ENCODE measurements at regions not wholly inside any gene's neighbourhood (a gene's known extent, or its start where the extent isn't known, plus 50 kb on each side); places are given as distances from the start of the nearest gene placed in this dataset.
"Not testable (repeated sequence)": the region's sequence is repeated elsewhere in the genome, so short reads cannot be mapped to it uniquely, and the experiment has no call there.

DNA sequence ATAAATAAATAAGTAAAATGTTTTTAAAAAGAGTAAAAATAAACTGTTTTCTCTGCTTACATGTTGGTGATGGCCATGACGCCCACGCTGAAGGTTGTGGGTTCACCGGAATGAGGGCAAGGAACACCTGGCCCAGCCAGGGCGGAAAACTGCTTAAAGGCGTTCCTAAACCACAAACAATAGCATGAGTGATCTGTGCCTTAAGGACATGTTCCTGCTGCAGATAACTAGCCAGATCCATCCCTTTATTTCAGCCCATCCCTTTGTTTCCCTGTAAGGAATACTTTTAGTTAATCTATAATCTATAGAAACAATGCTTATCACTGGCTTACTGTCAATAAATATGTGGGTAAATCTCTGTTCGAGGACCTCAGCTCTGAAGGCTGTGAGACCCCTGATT is 63.3 kb upstream of the CEP78 start:
- not testable (repeated sequence) for H3K9me3 ChIP-seq (ENCODE audit: control insufficient read depth in 1 of 2, low read length in 2 of 2); H3K27ac ChIP-seq (ENCODE audit: low read length); H3K36me3 ChIP-seq (ENCODE audit: control insufficient read depth in 1 of 2, insufficient read depth in 2 of 2, low read length in 2 of 2); H3K4me1 ChIP-seq (ENCODE audit: control insufficient read depth in 1 of 2, insufficient read depth in 2 of 2, low read length in 2 of 2); H3K4me3 ChIP-seq (ENCODE audit: low read depth in 1 of 2, low read length in 2 of 2); H3K27me3 ChIP-seq (ENCODE audit: low read depth, low read length)

DNA sequence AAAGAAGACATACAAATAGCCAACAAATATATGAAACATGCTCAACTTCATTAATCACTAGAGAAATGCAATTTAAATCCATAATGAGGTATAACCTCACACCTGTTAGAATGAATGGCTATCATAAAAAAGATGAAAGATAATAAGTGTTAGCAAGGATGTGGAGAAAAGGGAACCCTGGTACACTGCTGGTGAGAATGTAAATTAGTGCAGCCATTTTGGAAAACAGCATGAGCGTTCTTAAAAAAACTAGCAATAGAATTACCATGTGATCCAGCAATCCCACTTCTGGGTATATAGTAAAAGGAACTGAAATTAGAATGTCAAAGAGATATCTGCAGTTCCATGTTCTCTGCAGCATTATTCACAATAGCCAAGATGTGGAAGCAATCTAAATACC is 64.2 kb upstream of the CEP78 start:
- Histone ChIP-seq H3K4me3 (ENCODE audit: low read depth in 1 of 2, low read length in 2 of 2) (no peak overlapping the region), H3K27ac (ENCODE audit: low read length) (no peak overlapping the region), H3K36me3 (ENCODE audit: control insufficient read depth in 1 of 2, insufficient read depth in 2 of 2, low read length in 2 of 2) (no peaks in the 10 kb centered on the region), H3K9me3 (ENCODE audit: control insufficient read depth in 1 of 2, low read length in 2 of 2) (no peaks in the 10 kb centered on the region), H3K4me1 (ENCODE audit: control insufficient read depth in 1 of 2, insufficient read depth in 2 of 2, low read length in 2 of 2) (no peaks in the 10 kb centered on the region), H3K27me3 (ENCODE audit: low read depth, low read length) (no peaks in the 10 kb centered on the region)

DNA sequence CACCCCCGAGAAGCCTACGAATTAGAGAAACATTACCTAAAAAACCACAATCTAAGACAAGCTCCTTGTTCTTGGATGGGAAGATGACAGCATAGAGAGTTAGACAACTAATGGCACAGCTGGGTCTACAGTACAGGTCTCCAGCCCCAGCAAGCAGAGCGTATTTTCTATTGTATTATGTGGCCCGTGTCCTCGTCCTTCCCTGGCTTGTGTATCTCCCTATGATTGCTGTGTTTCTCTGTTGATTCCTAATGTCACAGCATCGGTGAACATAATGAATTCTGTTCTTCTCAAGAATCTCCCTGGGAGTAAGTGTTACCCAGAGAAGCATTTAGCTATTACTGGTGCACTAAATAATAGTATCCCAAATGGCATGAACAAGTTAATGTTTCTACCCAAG is 66.8 kb upstream of the CEP78 start:
- Histone ChIP-seq H3K36me3 (ENCODE audit: control insufficient read depth in 1 of 2, insufficient read depth in 2 of 2, low read length in 2 of 2) (no peaks in the 10 kb centered on the region), H3K4me3 (ENCODE audit: low read depth in 1 of 2, low read length in 2 of 2) (no peak overlapping the region), H3K4me1 (ENCODE audit: control insufficient read depth in 1 of 2, insufficient read depth in 2 of 2, low read length in 2 of 2) (no peaks in the 10 kb centered on the region), H3K27ac (ENCODE audit: low read length) (no peak overlapping the region), H3K27me3 (ENCODE audit: low read depth, low read length) (no peaks in the 10 kb centered on the region), H3K9me3 (ENCODE audit: control insufficient read depth in 1 of 2, low read length in 2 of 2) (no peaks in the 10 kb centered on the region)

DNA sequence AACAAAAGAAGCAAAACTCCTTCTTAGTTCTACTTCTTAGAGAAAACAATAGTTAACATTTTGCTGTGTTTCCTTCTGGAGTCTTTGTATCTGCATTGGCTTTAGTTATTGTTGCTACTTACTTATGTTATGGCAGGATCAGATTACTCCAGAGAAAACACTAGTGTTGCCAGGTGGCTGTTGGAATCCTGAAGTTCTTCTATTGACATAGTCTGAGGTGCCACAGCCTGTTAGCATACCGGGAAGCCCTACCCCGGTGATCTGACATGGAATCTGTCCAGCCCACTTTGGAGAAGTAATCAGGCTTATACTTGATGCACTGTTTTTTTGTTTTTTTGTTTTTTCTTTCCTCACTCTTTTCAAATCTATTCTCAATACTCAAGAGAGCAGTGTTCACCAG is 68.5 kb upstream of the CEP78 start:
- no peak overlapping the region for H3K4me3 ChIP-seq (ENCODE audit: low read depth in 1 of 2, low read length in 2 of 2)
- peaks cover 0 to 4% of the 10 kb centered on the region in 2 donors for H3K9me3 ChIP-seq (ENCODE audit: control insufficient read depth in 1 of 2, low read length in 2 of 2)
- H3K27ac ChIP-seq (ENCODE audit: low read length), result no peak overlapping the region
- no peaks in the 10 kb centered on the region for H3K36me3 ChIP-seq (ENCODE audit: control insufficient read depth in 1 of 2, insufficient read depth in 2 of 2, low read length in 2 of 2)
- no peaks in the 10 kb centered on the region for H3K27me3 ChIP-seq (ENCODE audit: low read depth, low read length)
- no peaks in the 10 kb centered on the region for H3K4me1 ChIP-seq (ENCODE audit: control insufficient read depth in 1 of 2, insufficient read depth in 2 of 2, low read length in 2 of 2)

DNA sequence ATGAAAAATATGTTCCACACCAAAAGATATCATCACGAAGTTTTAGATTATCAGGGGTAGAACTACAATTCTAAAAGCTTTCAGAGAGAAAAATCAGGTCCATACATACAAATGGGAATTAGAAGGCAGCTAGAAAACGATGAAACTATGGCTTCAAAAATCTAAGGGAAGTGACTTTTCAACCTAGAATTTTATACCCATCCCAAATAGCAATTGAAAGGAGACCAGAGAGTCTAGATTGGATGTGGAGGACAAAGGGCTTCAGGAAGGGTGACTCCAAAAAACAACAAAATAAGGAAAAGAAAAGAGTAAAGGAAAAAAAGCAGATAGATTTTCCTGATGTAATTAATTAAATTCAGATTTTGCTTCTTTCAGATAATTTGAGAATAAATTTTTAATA is 72.0 kb upstream of the CEP78 start:
- peaks cover 0 to 4% of the 10 kb centered on the region in 2 donors for H3K9me3 ChIP-seq (ENCODE audit: control insufficient read depth in 1 of 2, low read length in 2 of 2)
- H3K27me3 ChIP-seq (ENCODE audit: low read depth, low read length), result no peaks in the 10 kb centered on the region
- no peaks in the 10 kb centered on the region for H3K36me3 ChIP-seq (ENCODE audit: control insufficient read depth in 1 of 2, insufficient read depth in 2 of 2, low read length in 2 of 2)
- no peaks in the 10 kb centered on the region for H3K4me1 ChIP-seq (ENCODE audit: control insufficient read depth in 1 of 2, insufficient read depth in 2 of 2, low read length in 2 of 2)
- no peak overlapping the region for H3K4me3 ChIP-seq (ENCODE audit: low read depth in 1 of 2, low read length in 2 of 2)
- H3K27ac ChIP-seq (ENCODE audit: low read length), result no peak overlapping the region

DNA sequence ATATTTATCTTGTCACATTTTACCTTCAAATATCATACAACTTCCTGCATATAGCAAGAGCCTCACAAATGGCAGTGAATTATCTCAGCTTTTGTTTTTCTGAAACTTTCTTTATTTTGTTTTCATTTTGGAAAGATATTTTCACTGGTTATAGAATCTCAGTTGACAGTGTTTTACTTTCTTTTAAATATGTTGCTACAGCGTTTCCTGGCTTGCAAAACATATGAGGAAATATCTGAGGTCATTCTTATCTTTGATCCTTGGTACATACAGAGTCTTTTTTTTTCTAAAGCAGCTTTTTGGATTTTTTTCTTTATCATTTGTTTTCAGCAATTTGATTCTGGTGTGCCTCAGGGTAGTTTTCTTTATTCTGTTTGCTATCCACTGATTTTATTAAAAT is 77.6 kb upstream of the CEP78 start:
- Histone ChIP-seq H3K27ac (ENCODE audit: low read length) (no peak overlapping the region), H3K9me3 (ENCODE audit: control insufficient read depth in 1 of 2, low read length in 2 of 2) (peaks cover 0 to 2% of the 10 kb centered on the region in 2 donors), H3K27me3 (ENCODE audit: low read depth, low read length) (no peaks in the 10 kb centered on the region), H3K4me1 (ENCODE audit: control insufficient read depth in 1 of 2, insufficient read depth in 2 of 2, low read length in 2 of 2) (no peaks in the 10 kb centered on the region), H3K36me3 (ENCODE audit: control insufficient read depth in 1 of 2, insufficient read depth in 2 of 2, low read length in 2 of 2) (no peaks in the 10 kb centered on the region), H3K4me3 (ENCODE audit: low read depth in 1 of 2, low read length in 2 of 2) (no peak overlapping the region)

DNA sequence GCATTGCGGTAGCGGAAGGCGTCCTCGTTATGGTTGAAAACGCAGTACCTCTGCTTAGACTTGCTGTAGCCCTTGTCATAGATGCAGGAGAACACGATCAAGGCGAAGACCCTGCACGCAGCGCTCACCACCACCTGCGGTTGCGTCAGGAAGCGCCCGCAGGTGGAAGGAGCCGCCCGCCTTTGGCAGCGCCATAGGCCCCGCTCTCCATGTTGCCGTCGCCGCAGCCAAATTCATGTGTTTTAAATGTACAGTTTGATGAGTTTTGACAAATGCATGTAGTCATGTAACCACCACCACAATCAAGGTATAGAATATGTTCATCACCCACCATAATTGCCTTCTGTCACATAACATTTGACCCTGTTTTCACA is 84.9 kb upstream of the CEP78 start:
- Histone ChIP-seq H3K4me3 (ENCODE audit: low read depth in 1 of 2, low read length in 2 of 2) (no peak overlapping the region), H3K27me3 (ENCODE audit: low read depth, low read length) (no peaks in the 10 kb centered on the region), H3K27ac (ENCODE audit: low read length) (no peak overlapping the region), H3K4me1 (ENCODE audit: control insufficient read depth in 1 of 2, insufficient read depth in 2 of 2, low read length in 2 of 2) (no peaks in the 10 kb centered on the region), H3K9me3 (ENCODE audit: control insufficient read depth in 1 of 2, low read length in 2 of 2) (peaks cover 0 to 2% of the 10 kb centered on the region in 2 donors), H3K36me3 (ENCODE audit: control insufficient read depth in 1 of 2, insufficient read depth in 2 of 2, low read length in 2 of 2) (no peaks in the 10 kb centered on the region)

DNA sequence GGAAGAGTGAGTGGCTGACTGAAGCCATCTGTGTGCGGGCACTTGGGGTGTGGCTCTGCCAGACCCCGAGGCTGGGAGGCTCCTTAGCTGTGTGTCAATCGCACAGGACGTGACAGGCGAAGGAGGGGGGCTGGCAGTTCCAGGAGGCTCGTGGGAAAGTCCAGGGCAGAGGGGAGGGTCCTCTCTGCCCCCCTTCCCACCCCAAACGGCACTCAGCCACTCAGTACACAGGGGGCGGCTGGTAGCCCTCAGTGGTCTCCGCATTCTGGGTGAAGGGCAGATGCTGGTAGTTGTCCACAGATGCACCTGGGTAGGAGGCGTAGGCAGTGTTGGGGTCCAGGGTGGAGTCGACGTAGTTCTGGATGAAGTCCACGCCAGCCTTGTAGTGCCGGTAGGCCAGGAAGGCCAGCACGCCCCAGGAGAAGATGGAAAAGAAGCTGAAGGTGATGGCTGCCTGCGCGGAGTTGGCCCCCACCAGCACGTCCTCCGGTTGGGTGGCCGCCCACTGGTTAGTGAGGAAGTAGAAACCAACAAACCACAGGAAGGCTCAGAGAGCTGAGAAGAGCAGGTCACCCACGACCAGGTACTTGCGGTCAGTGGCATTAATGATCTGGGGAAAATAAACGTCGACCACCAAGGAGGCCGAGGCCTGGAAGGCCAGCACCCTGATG is 85.4 kb upstream of the CEP78 start:
- Histone ChIP-seq H3K27me3 (ENCODE audit: low read depth, low read length) (no peaks in the 10 kb centered on the region), H3K36me3 (ENCODE audit: control insufficient read depth in 1 of 2, insufficient read depth in 2 of 2, low read length in 2 of 2) (no peaks in the 10 kb centered on the region), H3K27ac (ENCODE audit: low read length) (no peak overlapping the region), H3K4me3 (ENCODE audit: low read depth in 1 of 2, low read length in 2 of 2) (no peak overlapping the region), H3K9me3 (ENCODE audit: control insufficient read depth in 1 of 2, low read length in 2 of 2) (peaks cover 0 to 2% of the 10 kb centered on the region in 2 donors), H3K4me1 (ENCODE audit: control insufficient read depth in 1 of 2, insufficient read depth in 2 of 2, low read length in 2 of 2) (peaks cover 0 to 1% of the 10 kb centered on the region in 2 donors)

DNA sequence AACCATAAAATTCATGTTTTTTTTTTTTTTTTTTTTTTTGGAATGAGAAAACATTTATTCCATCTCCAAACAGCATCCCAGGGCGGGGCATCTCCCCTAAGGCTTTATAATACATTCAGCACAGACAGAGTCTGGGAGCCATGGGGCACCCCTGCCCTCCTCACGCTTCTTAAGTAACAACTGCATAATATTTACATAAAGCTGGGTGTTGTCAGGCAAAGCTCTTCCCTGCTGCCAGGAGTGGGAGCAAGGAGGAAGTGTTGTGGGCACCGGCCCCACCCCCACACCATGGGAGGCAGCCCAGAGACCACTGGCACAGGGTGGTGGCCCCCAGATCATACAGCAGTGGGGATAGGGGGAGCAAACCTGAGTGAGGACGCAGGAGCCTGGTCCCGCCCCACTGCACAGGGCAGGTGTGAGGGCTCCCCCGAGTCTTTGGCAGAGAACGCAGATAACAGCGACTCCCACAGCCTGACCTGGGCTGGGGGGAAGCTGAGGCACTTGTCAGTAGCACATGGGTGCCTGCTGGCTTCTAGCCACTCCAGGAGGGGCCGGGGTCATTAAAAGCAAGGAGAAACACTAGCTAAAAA is 86.1 kb upstream of the CEP78 start:
- Histone ChIP-seq H3K27ac (ENCODE audit: low read length) (no peak overlapping the region), H3K27me3 (ENCODE audit: low read depth, low read length) (no peaks in the 10 kb centered on the region), H3K36me3 (ENCODE audit: control insufficient read depth in 1 of 2, insufficient read depth in 2 of 2, low read length in 2 of 2) (no peaks in the 10 kb centered on the region), H3K4me1 (ENCODE audit: control insufficient read depth in 1 of 2, insufficient read depth in 2 of 2, low read length in 2 of 2) (peaks cover 0 to 7% of the 10 kb centered on the region in 2 donors), H3K4me3 (ENCODE audit: low read depth in 1 of 2, low read length in 2 of 2) (no peak overlapping the region), H3K9me3 (ENCODE audit: control insufficient read depth in 1 of 2, low read length in 2 of 2) (no peaks in the 10 kb centered on the region)

DNA sequence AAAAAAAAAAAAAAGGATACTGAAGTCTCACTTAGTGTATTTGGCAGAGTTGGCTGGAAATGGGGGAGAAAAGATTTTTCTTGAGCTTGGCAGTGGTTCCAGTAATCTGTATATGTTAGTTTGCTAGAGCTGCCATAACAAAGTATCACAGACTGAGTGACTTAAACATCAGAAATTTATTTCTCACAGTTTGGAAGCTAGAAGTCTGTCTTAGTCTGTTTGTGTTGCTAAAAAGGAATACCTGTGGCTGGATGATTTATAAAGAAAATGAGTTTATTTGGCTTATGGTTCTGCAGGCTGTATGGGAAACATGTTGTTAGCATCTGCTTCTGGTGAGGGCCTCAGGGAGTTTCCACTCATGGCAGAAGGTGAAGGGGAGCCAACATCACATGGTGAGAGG is 89.6 kb upstream of the CEP78 start:
- Histone ChIP-seq H3K4me3 (ENCODE audit: low read depth in 1 of 2, low read length in 2 of 2) (no peak overlapping the region), H3K36me3 (ENCODE audit: control insufficient read depth in 1 of 2, insufficient read depth in 2 of 2, low read length in 2 of 2) (no peaks in the 10 kb centered on the region), H3K27ac (ENCODE audit: low read length) (no peak overlapping the region), H3K27me3 (ENCODE audit: low read depth, low read length) (no peaks in the 10 kb centered on the region), H3K9me3 (ENCODE audit: control insufficient read depth in 1 of 2, low read length in 2 of 2) (peaks cover 0 to 9% of the 10 kb centered on the region in 2 donors), H3K4me1 (ENCODE audit: control insufficient read depth in 1 of 2, insufficient read depth in 2 of 2, low read length in 2 of 2) (peaks cover 0 to 7% of the 10 kb centered on the region in 2 donors)

DNA sequence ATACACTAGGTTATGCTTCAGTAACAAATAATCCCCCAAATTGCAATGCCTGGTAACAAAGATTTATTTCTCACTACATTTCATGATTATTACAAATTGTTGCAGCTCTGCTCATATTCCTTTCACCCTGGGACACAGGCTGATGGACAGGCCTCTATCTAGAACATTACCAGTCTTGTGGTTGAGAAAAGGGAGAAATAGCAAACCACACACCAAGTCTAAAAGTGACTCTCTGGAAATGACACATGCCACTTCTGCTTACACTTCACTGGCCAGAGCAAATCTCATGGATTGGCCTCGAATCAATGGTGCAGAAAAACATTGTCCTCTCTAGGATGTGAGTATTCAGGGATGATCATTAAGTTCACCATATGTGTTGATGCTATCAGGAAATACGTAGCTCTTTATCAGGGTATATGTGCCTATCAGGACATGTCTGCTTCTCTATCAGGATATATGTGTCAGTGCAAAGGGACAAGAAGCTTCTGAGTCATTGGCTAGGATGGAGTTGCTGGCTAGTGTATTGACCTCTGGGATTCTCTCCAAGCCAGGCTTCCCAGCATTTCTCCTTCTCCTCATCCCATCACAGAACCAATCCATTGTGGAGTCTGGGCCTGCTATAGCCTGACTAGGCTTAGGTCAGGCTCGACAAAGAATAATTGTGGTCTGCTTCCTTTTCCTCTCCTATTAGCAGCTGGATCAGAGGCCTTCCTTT is 91.1 kb upstream of the CEP78 start:
- Histone ChIP-seq H3K36me3 (ENCODE audit: control insufficient read depth in 1 of 2, insufficient read depth in 2 of 2, low read length in 2 of 2) (no peaks in the 10 kb centered on the region), H3K27ac (ENCODE audit: low read length) (no peak overlapping the region), H3K27me3 (ENCODE audit: low read depth, low read length) (no peaks in the 10 kb centered on the region), H3K4me1 (ENCODE audit: control insufficient read depth in 1 of 2, insufficient read depth in 2 of 2, low read length in 2 of 2) (peaks cover 0 to 7% of the 10 kb centered on the region in 2 donors), H3K9me3 (ENCODE audit: control insufficient read depth in 1 of 2, low read length in 2 of 2) (peaks cover 0 to 9% of the 10 kb centered on the region in 2 donors), H3K4me3 (ENCODE audit: low read depth in 1 of 2, low read length in 2 of 2) (no peak overlapping the region)

All from muscle layer of duodenum (tissue), 2 donors.